GM18498 (cell line): ENCODE measurements at regions not wholly inside any gene's neighbourhood (a gene's known extent, or its start where the extent isn't known, plus 50 kb on each side); places are given as distances from the start of the nearest gene placed in this dataset.

Experiments
- ATAC-seq: cut with Tn5 transposase; IDR thresholded peaks from one replicate; pipeline ENCODE4 v1.9.1; 2021; ENCODE audit warnings: mild to moderate bottlenecking, moderate library complexity; ENCODE audit not compliant: unreplicated experiment

DNA sequence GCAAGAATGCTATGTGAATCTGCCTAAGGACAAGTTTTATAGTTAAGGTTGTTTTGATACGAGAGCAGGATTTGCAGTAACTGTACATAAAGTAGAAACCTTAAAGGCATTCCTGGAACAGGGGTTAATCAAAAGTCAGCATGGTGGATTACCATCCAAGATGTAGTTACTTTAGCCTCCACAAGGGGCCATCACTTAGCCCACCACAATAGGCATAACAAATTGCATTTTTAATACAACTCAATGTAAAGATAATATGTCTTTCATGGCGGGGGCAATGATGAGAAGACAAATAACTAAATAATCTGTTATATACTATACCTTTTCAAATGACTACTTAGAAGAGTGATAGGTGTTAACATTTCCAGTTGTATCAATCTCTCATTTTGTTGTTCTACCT, 611.2 kb upstream of the ADGRL4 start:
- peak; percentile 46 for ATAC-seq

DNA sequence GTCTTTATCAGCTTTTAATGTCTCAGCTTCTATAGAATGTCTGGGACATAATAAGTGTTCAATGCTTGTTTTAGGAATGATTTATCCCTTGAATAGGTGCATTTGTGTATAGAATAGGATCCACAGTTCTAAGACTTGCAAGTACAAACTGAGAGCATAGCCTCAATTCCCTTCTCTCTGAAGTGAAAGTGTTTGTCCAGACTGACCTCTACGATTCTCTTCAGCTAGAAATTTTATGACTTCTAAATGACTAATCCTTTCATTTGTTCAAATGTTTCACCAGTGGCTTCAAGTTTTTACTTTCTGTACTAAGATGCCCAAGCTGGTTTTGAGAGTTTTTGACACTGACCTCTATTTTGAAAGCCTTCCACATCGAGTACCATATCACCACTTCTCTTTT, 608.2 kb upstream of the ADGRL4 start:
- ATAC-seq, result peak; percentile 45

DNA sequence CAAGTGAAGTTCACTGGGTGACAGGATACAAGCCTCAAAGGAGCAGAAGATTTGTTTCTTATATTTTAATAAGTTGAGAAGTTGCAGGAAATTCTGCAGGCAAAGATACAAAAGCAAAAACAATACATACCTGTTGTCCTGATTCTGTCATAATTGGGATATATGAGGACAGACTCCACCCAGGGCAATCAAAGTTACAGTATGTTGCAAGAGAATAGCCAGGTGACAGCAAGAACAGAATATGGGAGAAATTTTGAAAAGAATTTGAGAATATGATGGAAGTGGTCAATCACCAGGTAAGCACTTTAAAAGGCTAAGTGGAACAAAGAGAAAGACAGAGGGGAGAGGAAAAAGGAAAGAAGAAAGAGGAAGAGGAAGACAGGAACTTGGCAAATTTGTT, 607.6 kb upstream of the ADGRL4 start:
- ATAC-seq, result no peak

DNA sequence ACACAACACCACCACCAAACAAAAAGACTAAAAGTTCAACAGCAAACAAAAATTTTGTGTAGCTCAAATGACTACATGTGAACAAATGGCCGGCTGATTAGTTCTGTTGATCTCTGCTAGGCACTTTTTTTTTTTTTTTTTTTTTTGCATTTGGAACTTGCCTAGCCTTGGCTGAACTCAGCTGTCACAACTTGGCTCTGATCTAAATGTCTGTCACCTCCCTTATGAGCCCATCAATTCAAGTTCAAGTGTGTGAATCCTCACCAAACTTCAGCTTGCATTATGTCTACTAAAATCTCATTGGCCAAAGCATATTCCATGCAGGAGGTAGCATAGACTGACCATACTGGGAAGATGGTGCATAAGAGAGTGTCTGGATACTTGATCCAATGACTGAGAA, 606.5 kb upstream of the ADGRL4 start:
- no peak for ATAC-seq

DNA sequence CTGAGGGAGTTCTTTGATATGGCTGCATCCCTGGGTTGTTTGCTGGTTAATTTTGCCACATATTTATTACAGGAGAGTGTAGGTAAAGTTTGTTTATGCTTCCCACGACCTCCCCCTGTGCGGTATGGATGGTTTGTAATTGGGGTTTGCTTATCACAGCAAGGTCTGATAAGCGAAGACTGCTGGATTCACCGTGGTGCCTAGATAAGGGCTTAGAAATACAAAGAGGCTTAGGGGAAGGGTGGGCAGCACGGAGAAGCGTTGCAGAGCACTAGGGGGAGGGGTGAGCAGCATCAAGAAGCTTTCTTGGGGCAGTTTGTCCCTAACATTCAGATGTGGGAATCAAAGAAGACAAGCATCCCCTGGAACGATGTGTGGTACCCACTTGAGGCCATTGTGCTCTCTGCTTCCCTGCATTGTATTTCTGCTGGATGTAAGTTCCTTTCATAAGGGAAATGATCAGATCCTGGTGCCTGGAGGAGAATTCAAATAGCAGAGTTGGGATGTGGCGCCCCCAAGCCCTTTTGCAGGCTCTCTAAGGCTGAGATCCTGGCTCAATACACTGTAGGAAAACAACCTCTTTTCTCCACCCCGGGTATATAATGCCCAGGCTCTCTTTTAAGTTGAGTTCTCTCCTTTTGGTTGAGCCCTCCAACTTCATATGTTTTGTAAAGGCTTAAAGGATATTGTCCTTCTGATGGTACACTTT, 598.1 kb upstream of the ADGRL4 start:
- no peak for ATAC-seq

DNA sequence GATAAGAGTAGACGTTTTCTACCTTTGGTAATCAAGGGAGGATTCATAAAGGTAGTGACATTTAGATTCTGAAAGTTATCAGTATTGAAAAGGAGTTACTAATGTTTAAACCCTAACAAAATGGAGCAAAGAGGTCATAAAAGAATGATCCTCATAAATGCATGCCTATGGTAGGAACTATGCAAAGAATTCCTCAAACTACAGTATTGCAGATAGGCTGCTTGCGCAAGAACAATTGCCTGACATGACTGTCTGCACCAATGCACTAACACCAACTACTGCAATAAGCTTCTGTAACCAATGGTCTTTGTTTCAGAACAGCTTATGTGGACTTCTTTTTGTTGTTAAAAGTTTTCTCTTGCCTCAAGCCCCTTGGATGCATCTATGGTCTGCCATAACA, 597.3 kb upstream of the ADGRL4 start:
- no peak for ATAC-seq

DNA sequence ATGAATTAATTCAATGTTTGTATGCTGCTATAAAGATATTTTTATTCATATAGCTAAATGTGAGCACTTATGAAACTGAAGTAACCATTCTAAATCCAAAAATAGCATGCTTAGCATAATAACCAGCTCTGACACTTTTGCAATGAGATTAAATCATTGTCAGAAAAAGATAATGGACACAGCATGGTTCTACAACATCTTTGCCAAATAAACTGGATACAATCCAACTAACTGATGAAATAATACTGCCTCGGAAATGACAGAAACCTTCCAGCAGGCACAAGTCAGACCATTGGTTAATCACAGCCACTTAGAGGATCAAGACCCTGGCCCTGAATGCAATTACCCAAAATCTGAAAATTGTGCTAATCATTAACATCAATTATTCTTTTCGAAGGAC, 592.7 kb upstream of the ADGRL4 start:
- no peak for ATAC-seq

DNA sequence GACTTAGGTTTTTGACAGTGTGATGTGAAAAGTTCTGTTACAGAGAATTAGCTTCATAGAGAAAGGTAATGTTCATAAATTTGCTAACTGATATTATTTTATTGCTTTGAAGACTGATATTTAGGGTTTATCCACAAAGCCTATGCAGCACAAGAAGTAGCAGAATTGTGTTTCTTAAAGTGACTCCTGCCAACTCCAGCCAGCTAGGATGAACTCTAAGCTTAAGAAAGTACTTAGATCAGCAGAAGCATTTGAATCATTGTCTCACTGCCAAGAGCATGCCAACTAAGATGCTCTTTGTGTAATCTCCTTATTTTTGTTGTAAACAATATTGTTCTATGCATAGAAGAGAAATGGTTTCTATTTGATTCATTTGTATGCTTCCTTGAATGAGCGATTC, 589.4 kb upstream of the ADGRL4 start:
- ATAC-seq, result no peak

DNA sequence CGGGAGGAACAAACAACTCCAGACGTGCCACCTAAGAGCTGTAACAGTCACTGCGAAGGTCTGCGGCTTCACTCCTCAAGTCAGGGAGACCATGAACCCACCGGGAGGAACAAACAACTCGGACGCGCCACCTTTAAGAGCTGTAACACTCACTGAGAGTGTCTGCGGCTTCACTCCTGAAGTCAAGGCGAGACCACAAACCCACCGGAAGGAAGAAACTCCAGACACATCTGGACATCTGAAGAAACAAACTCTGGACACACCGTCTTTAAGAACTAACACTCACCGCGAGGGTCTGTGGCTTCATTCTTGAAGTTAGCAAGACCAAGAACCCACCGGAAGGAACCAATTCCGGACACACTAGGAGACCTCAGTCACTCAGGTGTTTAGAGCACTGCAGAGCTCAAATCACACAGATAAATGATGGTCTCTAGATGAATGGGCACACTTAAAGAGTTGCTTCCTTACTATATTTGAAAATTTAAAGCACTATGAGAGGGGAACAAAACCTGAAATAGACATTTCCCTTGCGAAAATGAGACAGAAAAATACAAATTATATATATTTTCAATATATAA, 587.7 kb upstream of the ADGRL4 start:
- no peak for ATAC-seq

DNA sequence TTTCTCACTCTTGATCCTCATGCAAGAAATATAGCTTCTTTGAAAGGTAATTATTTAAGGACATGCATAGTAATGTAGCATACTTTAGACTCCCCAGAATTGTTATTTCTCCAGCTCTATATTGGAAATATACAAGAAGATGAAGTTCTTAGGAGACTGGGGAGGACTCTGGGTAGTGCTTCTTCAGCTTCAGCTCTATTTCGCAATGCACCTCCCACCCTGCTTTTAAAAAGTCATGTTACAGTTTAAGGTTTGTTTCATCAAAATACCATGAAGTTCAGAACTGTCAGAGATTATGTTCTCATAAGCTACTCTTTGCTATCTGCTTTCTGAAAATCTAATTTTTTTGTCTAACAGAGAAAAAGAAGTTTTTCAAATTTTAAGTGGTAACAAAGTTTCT, 586.2 kb upstream of the ADGRL4 start:
- ATAC-seq, result no peak

DNA sequence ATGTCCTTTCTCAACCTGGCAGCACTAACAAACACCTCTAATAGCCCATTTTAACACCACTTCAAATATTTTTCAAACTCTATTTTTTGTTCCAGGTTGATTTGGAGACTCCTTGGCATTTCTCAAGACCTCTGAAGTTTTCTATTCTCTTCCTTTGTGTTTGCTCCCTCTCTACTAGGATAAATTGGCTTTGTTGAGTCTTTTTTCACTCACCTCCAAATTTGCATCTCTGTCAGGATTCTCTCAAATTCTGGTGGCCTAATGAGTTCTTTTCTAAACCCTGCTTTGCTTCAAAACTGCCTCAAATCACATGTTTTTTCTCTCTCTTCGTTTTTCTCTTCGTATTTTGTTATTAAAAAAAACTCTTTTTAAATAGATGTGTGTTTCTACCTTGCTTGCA, 582.2 kb upstream of the ADGRL4 start:
- no peak for ATAC-seq

DNA sequence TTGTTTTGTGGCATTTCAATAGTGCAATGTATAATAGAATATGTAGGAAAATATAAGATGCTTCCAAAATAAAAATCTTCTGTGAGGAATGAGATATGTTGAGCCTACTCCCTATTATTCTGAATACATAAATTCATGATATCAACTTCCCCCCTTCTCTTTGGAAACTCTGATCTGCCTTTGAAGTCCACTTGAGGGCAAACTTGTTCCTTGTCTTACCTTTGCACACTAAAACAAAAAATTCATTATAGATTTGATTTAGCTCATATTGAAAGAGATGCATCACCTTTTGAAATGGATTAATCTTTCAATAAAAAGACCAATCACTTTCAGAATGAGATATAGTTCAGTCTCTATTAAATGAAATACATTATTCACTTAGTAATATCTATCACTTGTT, 580.7 kb upstream of the ADGRL4 start:
- ATAC-seq, result no peak

DNA sequence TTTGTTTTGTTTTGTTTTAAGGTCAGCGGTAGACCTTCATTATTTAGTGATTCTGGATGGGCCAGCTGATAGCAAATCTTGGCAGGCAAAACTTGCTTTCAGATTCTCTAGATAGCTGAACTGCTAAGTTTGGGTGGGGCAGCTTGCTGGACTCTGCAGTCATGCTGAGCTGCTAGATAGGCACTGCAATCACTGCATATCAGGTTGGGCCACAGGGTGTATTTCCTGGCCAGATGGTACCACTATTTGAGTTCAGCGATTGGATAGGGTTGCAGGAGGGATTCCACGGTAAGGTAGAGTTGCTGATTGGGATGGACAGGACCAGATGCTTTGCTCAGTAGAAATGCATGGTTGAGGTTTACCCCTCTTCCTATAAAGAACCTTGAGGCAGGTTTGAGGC, 579.3 kb upstream of the ADGRL4 start:
- ATAC-seq, result no peak

DNA sequence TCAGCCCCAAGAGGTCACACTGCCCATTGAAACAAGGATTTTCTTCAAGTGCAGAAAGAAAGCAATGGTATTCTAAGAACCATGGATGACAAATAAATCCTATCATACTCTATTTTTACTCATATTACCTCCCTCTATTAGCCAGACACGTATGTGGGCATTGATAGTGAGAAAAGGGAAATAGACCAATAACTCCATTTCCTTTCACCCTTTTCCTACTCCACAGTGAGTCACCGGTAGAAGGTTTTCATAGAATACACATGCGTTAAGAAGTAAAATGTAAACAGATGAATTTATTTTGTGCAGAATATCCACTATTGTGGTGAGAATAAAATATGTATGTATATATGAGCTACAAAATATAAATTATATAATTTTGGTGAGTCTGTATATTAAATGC, 568.9 kb upstream of the ADGRL4 start:
- ATAC-seq, result no peak

DNA sequence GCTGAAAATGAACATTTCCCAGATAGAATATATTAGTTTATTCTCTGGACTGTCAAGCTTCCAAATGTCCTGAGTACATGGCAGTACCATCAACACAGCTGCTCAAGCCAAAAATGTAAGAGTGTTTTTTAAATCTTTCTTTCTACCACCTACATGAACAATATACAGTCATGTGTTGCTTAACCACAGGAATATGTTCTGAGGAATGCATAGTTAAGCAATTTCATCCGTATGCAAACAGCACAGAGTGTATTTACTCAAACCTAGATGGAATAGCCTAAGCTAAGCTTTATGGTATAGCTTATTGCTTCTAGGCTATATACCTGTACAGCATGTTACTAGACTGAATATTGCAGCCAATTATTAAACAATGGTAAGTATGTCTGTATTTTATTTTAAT, 561.9 kb upstream of the ADGRL4 start:
- no peak for ATAC-seq

DNA sequence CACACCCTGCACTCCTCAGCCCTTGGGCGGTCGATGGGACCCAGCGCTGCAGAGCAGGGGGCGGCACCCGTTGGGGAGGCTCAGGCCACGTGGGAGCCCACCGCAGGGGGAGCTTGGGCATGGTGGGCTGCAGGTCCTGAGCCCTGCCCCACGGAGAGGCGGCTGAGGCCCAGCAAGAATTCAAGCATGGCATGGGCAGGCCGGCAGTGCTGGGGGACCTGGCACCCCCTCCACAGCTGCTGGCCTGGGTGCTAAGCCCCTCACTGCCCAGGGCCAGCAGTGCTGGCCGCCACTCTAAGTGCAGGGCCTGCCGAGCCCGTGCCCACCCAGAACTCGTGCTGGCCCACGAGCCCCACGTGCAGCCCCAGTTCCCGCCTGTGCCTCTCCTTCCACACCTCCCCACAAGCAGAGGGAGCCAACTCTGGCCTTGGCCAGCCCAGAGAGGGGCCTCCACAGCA, 555.0 kb upstream of the ADGRL4 start:
- no peak for ATAC-seq

DNA sequence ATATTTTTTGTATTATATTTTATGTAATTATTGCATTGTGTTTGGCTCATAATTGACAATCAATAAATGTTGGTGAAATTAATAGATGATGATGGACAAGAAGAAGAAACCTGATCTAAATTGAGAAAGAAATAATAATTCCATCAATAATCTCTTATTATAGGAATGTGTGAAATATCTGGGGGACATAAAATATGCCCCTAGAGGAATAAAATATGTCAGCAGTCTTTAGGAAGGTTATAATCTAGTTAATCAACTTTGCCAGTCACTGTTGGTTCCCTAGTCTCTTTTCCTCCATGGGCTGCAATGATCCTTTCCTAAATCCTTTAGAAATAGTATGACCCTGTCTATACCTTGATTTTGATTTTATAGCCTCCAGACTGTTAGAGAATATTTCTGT, 549.7 kb upstream of the ADGRL4 start:
- ATAC-seq, result no peak

DNA sequence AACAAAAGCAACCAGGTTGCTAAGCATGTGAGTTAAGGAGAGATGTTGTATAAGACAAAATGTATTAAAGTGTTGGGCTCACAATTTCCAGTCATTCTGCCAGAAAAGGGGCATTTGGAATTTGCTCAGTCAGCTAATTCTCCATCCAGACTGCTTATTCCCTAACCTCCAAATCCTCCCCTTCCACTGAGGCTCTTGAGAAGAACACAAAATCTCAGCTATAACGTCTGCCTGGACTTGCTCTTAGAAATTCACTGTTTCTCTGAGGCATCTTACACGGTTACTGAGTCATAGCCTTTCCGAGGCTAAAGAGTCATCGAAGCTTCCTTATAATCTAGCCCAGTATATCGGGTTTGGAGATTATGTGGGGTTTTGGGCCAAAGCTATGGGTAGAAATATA, 548.2 kb upstream of the ADGRL4 start:
- ATAC-seq, result no peak

DNA sequence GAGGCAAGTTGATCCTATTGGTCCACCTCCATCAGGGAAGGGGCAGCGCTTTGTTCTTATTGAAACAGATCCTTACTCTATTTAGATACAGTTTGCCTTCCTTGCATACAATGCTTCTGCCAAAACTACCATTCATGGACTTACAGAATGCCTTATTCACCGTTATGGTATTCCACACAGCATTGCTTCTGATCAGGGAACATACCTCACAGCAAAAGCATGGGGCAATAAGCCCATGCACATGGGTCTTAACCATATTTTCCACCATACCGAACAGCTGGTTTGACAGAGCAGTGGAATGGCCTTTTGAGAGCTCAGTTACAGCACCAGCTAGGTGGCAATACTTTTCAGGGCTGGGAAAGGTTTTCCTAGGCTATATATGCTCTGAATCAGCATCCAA, 544.8 kb upstream of the ADGRL4 start:
- no peak for ATAC-seq

DNA sequence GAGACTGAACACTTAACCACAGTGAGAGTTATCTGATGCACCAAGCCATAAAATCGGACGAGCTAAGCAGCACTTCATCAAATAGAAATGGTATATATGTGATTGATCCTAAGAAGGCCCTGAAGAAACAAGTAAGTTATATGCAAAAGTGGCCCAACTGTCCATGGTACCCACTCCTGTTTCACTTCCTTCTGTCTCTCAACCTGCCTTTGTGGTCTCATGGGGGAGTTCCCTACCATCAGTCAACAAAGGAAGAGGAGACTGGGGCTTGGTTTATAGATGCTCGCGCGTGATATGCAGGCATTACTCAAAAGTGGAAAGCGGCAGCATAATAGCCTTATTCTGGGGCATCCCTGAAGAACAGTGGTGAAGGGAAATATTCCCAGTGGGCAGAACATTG, 543.9 kb upstream of the ADGRL4 start:
- no peak for ATAC-seq

DNA sequence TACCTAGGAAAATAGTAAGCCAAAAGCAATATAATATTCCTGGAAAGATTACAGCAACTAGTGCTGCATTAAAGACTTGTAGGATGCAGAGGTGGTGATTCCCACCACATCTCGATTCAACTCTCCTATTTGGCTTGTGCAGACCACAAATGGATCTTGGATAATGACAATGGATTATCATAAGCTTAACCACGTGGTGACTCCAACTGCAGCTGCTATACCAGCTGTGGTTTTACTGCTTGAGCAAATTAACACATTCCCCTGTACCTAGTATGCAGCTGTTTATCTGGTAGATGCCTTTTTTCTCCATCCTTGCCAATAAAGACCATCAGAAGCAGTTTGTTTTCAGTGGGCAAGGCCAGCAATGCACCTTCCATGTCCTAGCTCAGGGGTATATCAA, 542.7 kb upstream of the ADGRL4 start:
- ATAC-seq, result no peak

DNA sequence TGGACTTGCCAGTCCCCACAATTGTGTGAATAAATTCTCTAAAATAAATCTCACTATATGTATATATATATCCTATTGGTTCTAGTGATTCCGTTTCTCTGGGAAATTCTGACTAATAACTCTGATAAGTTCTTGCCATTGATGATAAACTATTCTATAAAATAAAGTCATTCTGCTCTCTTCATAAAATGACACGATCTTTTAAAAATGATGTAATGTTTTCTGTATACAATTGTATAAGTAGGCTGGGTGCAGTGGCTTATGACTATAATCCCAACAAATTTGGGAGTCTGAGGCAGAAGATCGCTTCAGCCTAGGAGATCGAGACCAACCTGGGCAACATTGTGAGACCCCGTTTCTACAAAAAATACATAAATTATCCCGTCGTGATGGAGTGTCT, 541.0 kb upstream of the ADGRL4 start:
- ATAC-seq, result no peak

DNA sequence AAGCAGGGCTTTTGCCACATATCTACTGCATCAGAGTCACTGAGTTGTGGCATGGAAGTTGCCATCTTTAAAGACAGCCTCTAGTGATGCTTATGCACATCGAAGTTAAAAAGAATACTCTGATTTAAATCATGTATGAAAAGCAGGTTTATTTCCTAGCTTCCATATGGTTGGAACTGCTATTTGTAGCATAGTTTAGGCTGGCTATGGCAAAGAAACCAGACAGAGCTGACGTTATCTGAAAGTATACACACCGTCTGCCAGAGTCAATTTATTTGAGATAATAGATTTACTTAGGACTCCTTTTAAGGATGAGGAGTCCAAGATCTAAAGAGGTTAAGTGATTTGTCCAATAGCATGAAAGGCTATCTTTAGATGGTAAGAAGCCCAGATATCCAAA, 536.9 kb upstream of the ADGRL4 start:
- ATAC-seq, result no peak
